ENCODE measurements at regions not wholly inside any gene's neighbourhood (a gene's known extent, or its start where the extent isn't known, plus 50 kb on each side); places are given as distances from the start of the nearest gene placed in this dataset.

DNA sequence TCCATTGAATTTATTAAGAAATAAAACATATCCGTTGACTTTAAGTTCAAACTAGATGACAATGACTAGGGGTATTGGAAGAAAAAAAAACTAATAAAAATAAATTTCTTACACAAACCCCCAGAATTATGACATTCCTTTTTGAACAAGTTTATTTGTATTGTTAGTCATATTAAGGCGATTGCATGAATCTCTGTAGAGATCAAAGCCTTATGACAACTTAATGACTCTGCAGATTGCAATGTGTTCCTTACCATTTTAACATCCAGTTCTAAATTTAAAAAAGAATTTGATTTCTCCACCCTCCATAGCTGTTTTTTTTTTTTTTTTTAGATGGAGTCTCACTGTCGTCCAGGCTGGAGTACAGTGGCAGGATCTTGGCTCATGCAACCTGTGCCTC, 189.8 kb upstream of the CEP162 start:
- peak; percentile 50 for DNase-seq (ENCODE audit: low spot score)

DNA sequence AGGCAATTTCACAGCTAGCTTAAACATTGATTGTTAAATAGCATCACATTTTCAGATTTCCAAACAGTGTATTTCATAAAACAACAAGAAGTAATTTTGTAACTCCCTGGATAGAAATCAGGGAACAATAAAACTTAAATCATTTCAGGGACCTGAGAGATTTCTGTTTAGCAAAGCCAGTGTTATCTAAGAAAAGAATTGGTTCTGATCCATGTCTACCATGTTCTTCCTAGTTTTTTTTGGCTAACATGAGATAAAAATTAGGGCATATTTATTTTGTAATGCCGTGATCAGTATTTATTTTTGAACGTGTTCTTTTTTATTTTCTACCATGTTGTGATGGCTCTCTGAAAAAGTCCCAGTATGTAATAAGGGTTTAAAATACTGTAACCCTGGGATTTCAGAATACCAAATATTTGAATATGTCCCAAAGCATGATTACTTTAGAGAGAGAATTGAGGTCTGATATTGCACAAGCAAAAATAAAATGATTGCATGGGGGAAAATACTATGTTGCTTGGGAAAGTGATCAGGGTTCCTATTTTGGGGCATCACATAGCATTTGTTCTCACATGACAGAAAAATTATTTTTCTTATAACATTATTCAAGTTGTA, 188.7 kb upstream of the CEP162 start:
- DNase-seq (ENCODE audit: low spot score), result no peak

DNA sequence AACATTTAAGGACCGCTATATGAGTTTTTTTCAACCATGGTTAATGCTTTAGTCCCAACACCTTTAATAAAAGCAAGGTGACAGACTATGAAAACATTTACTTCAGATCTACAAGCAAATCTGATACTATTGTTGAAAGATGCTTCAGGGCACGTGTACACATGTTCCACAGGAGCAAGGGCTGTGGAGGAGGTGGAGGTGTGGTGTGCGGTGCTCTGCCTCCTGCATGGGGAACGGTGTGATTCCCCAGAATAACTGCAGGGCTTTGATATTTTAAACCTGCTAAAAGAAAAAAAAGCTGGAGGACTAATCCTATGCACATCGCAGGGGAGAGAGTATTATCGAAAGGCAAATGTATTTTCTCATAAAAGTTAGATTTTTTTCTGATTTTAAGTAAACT, 188.1 kb upstream of the CEP162 start:
- DNase-seq (ENCODE audit: low spot score), result no peak

GRCh38 chr6:84415068-84415467, 187.6 kb upstream of the CEP162 start:
- DNase-seq (ENCODE audit: low spot score), result no peak

DNA sequence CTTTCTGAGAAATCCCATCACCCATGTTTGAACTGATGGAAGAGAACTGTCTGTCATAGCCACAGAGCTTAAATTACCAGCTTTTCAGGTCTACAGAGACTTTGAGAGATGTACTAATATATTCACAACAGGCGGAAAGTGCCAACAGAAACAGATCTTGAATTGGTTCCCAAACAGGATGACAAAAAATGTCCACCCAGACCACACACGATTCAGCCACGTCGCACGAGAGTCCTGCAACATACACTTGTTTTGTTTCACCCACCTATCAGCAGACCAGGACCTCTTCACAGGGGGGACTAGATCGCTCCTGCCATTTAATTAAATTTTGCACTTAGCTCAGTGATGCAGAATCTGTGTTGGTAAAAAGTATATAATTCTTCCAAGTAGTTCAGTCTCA, 187.1 kb upstream of the CEP162 start:
- no peak for DNase-seq (ENCODE audit: low spot score)

DNA sequence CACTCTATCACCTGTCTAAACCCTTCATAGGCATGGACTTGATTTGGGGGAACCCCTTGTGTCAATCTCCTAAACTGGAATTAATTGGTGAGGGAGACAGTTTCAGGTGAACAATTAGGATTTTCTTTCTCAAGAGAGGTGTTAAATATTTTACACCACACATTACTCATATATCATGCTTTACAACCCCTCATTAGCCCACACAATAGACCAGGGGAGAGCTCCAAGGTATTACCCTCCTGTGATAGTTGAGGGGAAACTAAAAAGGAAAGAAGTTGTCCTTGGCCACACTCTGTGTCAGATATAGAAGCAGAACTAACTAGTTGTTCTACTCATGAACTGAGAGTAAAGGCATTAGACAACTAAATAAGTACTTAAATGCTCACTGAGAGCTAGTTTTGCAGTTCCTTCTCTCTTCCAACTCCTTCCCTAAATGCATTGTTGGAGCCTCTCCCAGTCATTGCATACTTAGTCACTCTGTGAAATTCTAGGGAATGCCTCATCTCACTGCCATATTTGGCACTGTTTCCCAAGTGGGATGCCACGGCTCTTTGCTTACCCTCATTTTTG, 183.7 kb upstream of the CEP162 start:
- DNase-seq (ENCODE audit: low spot score), result peak; percentile 74

- DNase-seq (ENCODE audit: low spot score), result no peak
Measured at GRCh38 chr6:84409911-84410310, 182.5 kb upstream of the CEP162 start.

DNA sequence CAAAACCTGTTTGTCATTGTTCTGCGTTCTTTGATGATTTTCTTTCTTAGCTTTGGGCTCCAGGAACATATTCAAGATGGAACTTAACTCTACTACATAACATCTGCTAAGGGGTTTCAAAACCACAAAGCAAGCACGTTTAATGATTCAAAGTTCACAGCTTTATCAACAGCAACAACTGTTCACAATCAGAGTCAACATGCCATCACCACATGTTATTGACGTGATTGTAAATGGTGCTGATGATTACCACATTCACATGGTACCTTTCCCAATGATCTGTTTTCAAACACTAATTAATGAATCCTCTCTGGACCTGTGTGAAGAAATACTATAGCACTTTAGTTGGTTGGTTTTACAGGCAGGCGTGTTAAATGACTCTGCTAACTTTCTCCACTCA, 180.6 kb upstream of the CEP162 start:
- DNase-seq (ENCODE audit: low spot score), result no peak

DNA sequence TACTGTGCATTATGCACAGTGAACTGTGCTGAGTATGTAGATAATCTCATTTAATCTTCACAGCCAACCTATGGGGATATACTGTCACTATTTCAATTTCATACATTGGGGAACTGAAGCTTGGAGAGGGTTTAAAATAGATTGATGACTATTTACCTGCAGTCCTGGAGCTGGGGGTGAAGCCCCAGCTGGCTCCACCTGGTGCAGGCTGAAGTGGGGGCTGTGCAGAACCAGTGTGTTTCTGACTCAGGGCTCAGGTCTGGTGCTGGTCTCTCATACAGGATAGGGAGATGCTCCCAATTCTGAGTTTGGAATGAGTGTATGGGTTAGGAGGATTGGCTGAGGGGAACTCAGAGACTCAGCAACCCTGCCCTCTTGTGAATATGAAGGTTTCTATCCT, 176.1 kb upstream of the CEP162 start:
- DNase-seq (ENCODE audit: low spot score), result no peak

- DNase-seq (ENCODE audit: low spot score), result no peak
Measured at GRCh38 chr6:84399003-84399402, 171.6 kb upstream of the CEP162 start.

- no peak for DNase-seq (ENCODE audit: low spot score)
Measured at GRCh38 chr6:84392261-84392660, 164.8 kb upstream of the CEP162 start.

GRCh38 chr6:84390851-84391250, 163.4 kb upstream of the CEP162 start:
- no peak for DNase-seq (ENCODE audit: low spot score)

DNA sequence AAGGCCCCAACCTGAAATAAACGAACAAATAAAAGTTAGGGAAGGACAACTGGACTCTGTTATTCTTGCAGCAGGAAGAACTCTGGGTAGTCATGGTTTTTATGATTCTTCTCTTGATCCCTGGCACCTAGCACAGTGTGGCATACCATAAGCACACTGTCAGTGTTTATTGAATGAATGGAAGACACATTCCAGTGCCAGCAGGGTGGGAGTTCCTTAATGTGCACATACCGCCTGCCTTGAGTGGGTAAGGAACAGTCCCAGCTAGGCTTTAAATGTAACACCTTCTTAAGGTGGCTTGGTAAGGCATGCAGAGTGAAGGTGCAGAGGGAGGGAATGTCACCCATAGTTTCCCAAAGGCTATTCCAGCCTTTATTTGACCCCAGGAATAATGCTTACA, 162.9 kb upstream of the CEP162 start:
- DNase-seq (ENCODE audit: low spot score), result no peak

DNA sequence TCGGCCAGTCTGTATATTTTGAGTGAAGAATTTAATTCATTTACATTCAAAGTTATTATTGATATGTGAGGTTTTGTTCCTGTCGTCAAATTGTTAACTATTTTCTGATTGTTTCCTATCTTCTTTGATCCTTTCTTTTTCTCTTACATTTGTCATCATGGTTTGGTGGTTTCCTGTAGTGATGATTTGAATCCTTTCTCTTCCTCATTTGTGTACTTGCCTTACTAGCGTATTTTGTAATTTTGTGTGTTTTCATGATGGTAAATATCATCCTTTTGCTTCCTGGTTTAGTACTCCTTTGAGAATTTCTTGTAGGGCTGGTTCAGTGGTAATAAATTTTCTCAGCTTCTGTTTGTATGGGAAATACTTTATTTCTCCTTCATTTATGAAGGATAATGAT, 151.7 kb upstream of the CEP162 start:
- no peak for DNase-seq (ENCODE audit: low spot score)

GRCh38 chr6:84372290-84372689, 144.8 kb upstream of the CEP162 start:
- no peak for DNase-seq (ENCODE audit: low spot score)

DNA sequence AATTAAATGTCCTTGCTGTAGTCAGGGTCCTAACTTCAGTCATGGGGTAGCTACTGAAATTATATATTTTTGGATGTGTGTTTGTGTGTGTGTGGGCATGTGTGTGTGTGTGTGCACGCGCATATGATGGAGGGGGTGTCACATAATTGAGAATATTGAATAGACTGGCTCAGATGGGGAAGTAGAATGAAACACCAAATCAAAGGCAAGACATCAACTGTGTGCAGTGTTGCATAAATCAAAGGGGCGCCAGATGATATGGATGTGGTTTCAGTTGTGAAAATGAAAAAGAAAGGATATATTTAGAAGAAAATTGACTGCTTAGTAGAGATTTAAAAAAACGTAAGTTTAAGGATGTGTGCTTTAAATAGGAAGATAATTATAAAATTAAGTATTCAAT, 144.2 kb upstream of the CEP162 start:
- no peak for DNase-seq (ENCODE audit: low spot score)

GRCh38 chr6:84362193-84362821, 134.9 kb upstream of the CEP162 start:
- DNase-seq (ENCODE audit: low spot score), result no peak

DNA sequence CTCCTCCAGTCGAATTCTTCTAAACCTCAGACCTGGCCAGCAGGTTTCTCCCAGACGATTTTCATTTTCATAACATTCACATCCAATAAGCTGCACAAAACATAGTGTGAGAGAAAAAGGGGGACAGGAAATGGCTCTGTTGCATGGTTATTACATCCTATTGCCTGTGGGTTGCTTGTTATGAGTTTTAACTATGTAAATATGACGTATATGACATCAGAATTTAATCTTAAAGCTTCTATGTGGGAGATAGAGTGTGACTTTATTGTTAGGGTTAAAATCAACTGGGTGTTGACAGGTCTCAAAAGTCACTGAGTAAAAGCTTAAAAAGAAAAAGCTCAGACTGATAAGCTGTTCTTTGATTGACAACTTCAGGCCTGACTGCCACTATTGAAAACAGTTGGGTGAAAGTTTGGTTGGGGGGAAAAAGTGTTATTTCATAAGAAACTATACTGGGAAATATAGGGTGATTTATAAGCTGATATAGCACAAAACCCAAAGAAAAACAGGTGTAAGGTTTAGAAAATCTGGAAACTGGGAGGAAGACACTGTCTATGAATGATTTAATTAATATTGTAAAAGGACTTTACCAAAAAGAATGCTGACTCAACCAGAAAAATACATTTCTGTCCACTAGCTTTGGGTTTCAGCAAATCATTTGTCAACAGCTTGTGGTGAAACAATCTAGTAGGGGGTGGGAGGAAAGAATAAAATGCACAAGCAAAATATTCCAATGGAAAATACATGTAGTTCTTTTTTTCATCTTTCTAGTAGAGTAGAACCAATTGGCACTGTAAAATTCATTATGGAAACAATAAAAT, 134.1 kb upstream of the CEP162 start:
- DNase-seq (ENCODE audit: low spot score), result no peak

- no peak for DNase-seq (ENCODE audit: low spot score)
Measured at GRCh38 chr6:84360039-84360438, 132.6 kb upstream of the CEP162 start.

GRCh38 chr6:84358581-84358980, 131.1 kb upstream of the CEP162 start:
- no peak for DNase-seq (ENCODE audit: low spot score)

DNA sequence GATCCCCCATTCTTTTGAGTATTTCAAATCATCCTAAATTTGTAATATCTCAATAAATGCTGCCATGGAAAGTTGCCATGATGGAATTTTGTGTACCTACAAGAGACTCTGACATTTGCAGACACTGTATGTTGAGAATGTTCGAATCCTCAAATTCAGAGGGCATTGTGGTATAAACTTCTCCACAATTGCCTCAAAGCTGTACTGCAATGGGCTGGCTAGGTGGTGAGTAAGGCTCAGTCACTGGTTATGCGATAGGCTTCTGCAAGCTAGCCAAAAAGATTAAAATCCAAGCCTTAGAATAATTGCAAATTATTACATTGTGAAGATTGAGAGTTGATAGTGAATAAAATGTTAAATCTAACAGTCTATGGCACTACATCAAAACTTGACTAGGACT, 130.2 kb upstream of the CEP162 start:
- DNase-seq (ENCODE audit: low spot score), result no peak

GRCh38 chr6:84356907-84357306, 129.5 kb upstream of the CEP162 start:
- no peak for DNase-seq (ENCODE audit: low spot score)

Data from GM03348 (cell line).